Nephron progenitor cell (in vitro differentiated cells): ENCODE measurements at regions not wholly inside any gene's neighbourhood (a gene's known extent, or its start where the extent isn't known, plus 50 kb on each side); places are given as distances from the start of the nearest gene placed in this dataset.

Experiments
- DNase-seq: peaks from one replicate; pipeline ENCODE4 v3.0.0; 2021
- H3K27ac Mint-ChIP-seq: 2 replicates; pipeline ENCODE4 v1.8.0; 2021; ENCODE audit warnings: mild to moderate bottlenecking, moderate library complexity, mixed read lengths
- H3K27me3 Mint-ChIP-seq: 2 replicates; pipeline ENCODE4 v1.8.0; 2021; ENCODE audit warnings: mild to moderate bottlenecking, low read depth, mixed read lengths; ENCODE audit not compliant: poor library complexity
- H3K36me3 Mint-ChIP-seq: 2 replicates; pipeline ENCODE4 v1.8.0; 2021; ENCODE audit warnings: low read depth, mixed read lengths
- H3K4me1 Mint-ChIP-seq: 2 replicates; pipeline ENCODE4 v1.8.0; 2021; ENCODE audit warnings: mixed read lengths
- H3K4me3 Mint-ChIP-seq: 2 replicates; pipeline ENCODE4 v1.8.0; 2021; ENCODE audit warnings: mild to moderate bottlenecking, moderate library complexity, mixed read lengths
- H3K9me3 Mint-ChIP-seq: 2 replicates; pipeline ENCODE4 v1.8.0; 2021; ENCODE audit warnings: mild to moderate bottlenecking, moderate library complexity, mixed read lengths
- CTCF ChIP-seq: fragments of 200-600 bp; sonication (generic); IDR thresholded peaks from 2 replicates; pipeline ENCODE4 v1.5.0; 2021; ENCODE audit warnings: antibody characterized with exemption

- H3K27ac Mint-ChIP-seq: no peak overlapping the region
- H3K4me3 Mint-ChIP-seq: no peak overlapping the region
- no peaks in the 10 kb centered on the region for H3K4me1 Mint-ChIP-seq
- TF ChIP-seq CTCF: no peak
- no peaks in the 10 kb centered on the region for H3K36me3 Mint-ChIP-seq
- peaks cover 35% of the 10 kb centered on the region for H3K9me3 Mint-ChIP-seq
- DNase-seq: no peak
- peaks cover 8% of the 10 kb centered on the region for H3K27me3 Mint-ChIP-seq
Measured at GRCh38 chr22:47398921-47399790, 636.7 kb downstream of the TBC1D22A start.

- no peaks in the 10 kb centered on the region for H3K4me1 Mint-ChIP-seq
- peaks cover 8% of the 10 kb centered on the region for H3K27me3 Mint-ChIP-seq
- DNase-seq: no peak
- H3K4me3 Mint-ChIP-seq: no peak overlapping the region
- H3K36me3 Mint-ChIP-seq: no peaks in the 10 kb centered on the region
- H3K9me3 Mint-ChIP-seq: peaks cover 28% of the 10 kb centered on the region
- TF ChIP-seq CTCF: no peak
- H3K27ac Mint-ChIP-seq: no peak overlapping the region
Measured at GRCh38 chr22:47398491-47398890, 636.0 kb downstream of the TBC1D22A start.

GRCh38 chr22:47397673-47398072, 635.2 kb downstream of the TBC1D22A start:
- no peaks in the 10 kb centered on the region for H3K4me1 Mint-ChIP-seq
- no peak for DNase-seq

GRCh38 chr22:47396515-47396914, 634.1 kb downstream of the TBC1D22A start:
- H3K36me3 Mint-ChIP-seq: no peaks in the 10 kb centered on the region
- TF ChIP-seq CTCF: no peak
- H3K4me1 Mint-ChIP-seq: no peaks in the 10 kb centered on the region
- no peak overlapping the region for H3K4me3 Mint-ChIP-seq
- DNase-seq: no peak
- peaks cover 10% of the 10 kb centered on the region for H3K9me3 Mint-ChIP-seq
- peaks cover 8% of the 10 kb centered on the region for H3K27me3 Mint-ChIP-seq
- H3K27ac Mint-ChIP-seq: no peak overlapping the region

More at GRCh38 chr22:47397673-47398072, 635.2 kb downstream of the TBC1D22A start:
- H3K27me3 Mint-ChIP-seq: peaks cover 8% of the 10 kb centered on the region
- peaks cover 20% of the 10 kb centered on the region for H3K9me3 Mint-ChIP-seq
- TF ChIP-seq CTCF: no peak
- no peak overlapping the region for H3K27ac Mint-ChIP-seq
- H3K4me3 Mint-ChIP-seq: no peak overlapping the region
- no peaks in the 10 kb centered on the region for H3K36me3 Mint-ChIP-seq

- H3K27me3 Mint-ChIP-seq: peaks cover 8% of the 10 kb centered on the region
- DNase-seq: no peak
- H3K36me3 Mint-ChIP-seq: no peaks in the 10 kb centered on the region
- no peak overlapping the region for H3K27ac Mint-ChIP-seq
- no peak for TF ChIP-seq CTCF
- peaks cover 14% of the 10 kb centered on the region for H3K9me3 Mint-ChIP-seq
- H3K4me1 Mint-ChIP-seq: no peaks in the 10 kb centered on the region
- no peak overlapping the region for H3K4me3 Mint-ChIP-seq
Measured at GRCh38 chr22:47396105-47396504, 633.7 kb downstream of the TBC1D22A start.

- no peak for DNase-seq
- Mint-ChIP-seq H3K27ac (no peak overlapping the region), H3K9me3 (peaks cover 15% of the 10 kb centered on the region), H3K4me3 (no peak overlapping the region), H3K36me3 (no peaks in the 10 kb centered on the region), H3K27me3 (peaks cover 10% of the 10 kb centered on the region), H3K4me1 (no peaks in the 10 kb centered on the region)
- TF ChIP-seq CTCF: no peak
Measured at GRCh38 chr22:47395481-47395880, 633.0 kb downstream of the TBC1D22A start.
